ENCODE measurements at regions not wholly inside any gene's neighbourhood (a gene's known extent, or its start where the extent isn't known, plus 50 kb on each side); places are given as distances from the start of the nearest gene placed in this dataset.

DNA sequence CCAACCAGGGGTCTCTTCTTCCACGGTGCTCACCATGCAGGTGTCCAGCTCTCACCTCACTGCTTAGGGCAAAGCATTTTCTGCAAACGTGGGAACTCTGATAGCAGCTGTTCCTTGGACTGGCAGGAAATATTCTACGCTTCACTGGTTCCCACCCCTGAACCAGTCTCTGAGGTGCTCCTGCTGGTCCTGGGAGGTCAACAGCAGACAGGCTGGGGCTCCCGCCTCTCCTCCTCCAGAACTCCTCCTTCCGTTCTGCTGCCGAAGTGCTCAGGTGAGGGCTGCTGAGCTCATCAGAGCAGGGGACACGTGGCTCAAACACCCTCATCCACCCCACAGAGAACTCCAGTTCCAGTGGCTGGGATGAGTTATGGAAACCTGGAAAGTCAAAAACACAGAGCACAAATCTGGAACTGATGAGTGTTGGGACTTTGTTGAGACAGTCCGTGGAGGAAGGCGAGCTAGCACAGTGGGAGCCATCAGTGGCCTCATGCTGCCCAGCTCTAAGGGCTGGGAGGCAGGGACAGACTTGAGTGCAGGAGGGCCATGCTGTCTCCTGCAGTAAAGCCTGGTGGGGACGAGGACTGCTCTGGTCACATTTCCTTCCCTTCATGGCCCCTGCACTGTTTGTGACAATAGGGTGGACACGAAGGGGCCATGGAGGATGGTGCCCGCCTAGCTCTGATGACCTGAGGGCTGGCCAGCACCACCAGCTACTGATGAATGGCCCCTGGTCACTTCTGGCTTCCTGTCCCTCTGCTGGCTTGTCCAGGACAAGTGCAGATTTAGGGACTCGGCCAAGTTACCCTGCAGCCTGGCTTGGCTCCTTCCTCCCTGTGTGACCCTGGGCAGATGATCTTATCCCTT is 137.8 kb downstream of the KLF13 start:
- Histone ChIP-seq H4K20me1 (ENCODE audit: insufficient read depth, low read length) (no peaks in the 10 kb centered on the region), H3K4me2 (ENCODE audit: low read length) (no peak overlapping the region), H3K36me3 (ENCODE audit: insufficient read depth, low read length) (no peaks in the 10 kb centered on the region), H3K4me1 (ENCODE audit: insufficient read depth, low read length) (no peaks in the 10 kb centered on the region), H3K27ac (ENCODE audit: low read depth, low read length) (no peak overlapping the region), H3K9ac (ENCODE audit: low read length) (no peak overlapping the region), H3K79me2 (ENCODE audit: insufficient read depth, low read length) (no peaks in the 10 kb centered on the region), H3K27me3 (ENCODE audit: insufficient read depth, low read length) (peaks cover 6% of the 10 kb centered on the region), H3K9me3 (ENCODE audit: insufficient read depth, low read depth, low read length) (no peaks in the 10 kb centered on the region), H3K4me3 (ENCODE audit: insufficient read depth, low read depth, low read length) (no peak overlapping the region), H2AFZ (ENCODE audit: low read depth, low read length) (no peak overlapping the region)
- Mint-ChIP-seq H3K4me3 (ENCODE audit: unreplicated experiment) (no peak overlapping the region), H3K9me3 (ENCODE audit: unreplicated experiment) (peaks cover 5% of the 10 kb centered on the region), H3K27ac (ENCODE audit: unreplicated experiment) (no peak overlapping the region), H3K4me1 (ENCODE audit: low read depth, unreplicated experiment) (peaks cover 1% of the 10 kb centered on the region), H3K36me3 (ENCODE audit: low read depth, unreplicated experiment) (no peaks in the 10 kb centered on the region), H3K27me3 (ENCODE audit: low read depth, unreplicated experiment) (peaks cover 19% of the 10 kb centered on the region)
- TF ChIP-seq, protein P1, sequence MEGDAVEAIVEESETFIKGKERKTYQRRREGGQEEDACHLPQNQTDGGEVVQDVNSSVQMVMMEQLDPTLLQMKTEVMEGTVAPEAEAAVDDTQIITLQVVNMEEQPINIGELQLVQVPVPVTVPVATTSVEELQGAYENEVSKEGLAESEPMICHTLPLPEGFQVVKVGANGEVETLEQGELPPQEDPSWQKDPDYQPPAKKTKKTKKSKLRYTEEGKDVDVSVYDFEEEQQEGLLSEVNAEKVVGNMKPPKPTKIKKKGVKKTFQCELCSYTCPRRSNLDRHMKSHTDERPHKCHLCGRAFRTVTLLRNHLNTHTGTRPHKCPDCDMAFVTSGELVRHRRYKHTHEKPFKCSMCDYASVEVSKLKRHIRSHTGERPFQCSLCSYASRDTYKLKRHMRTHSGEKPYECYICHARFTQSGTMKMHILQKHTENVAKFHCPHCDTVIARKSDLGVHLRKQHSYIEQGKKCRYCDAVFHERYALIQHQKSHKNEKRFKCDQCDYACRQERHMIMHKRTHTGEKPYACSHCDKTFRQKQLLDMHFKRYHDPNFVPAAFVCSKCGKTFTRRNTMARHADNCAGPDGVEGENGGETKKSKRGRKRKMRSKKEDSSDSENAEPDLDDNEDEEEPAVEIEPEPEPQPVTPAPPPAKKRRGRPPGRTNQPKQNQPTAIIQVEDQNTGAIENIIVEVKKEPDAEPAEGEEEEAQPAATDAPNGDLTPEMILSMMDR (IDR thresholded peaks at IDR 0.05; ENCODE audit: insufficient read depth, low read depth, low read length) = no peak
- no peak for TF ChIP-seq EZH2 (IDR thresholded peaks at IDR 0.05; ENCODE audit: insufficient read depth, low read length)
- no peak for FAIRE-seq
- no peak for DNase-seq (ENCODE audit: low read depth)

DNA sequence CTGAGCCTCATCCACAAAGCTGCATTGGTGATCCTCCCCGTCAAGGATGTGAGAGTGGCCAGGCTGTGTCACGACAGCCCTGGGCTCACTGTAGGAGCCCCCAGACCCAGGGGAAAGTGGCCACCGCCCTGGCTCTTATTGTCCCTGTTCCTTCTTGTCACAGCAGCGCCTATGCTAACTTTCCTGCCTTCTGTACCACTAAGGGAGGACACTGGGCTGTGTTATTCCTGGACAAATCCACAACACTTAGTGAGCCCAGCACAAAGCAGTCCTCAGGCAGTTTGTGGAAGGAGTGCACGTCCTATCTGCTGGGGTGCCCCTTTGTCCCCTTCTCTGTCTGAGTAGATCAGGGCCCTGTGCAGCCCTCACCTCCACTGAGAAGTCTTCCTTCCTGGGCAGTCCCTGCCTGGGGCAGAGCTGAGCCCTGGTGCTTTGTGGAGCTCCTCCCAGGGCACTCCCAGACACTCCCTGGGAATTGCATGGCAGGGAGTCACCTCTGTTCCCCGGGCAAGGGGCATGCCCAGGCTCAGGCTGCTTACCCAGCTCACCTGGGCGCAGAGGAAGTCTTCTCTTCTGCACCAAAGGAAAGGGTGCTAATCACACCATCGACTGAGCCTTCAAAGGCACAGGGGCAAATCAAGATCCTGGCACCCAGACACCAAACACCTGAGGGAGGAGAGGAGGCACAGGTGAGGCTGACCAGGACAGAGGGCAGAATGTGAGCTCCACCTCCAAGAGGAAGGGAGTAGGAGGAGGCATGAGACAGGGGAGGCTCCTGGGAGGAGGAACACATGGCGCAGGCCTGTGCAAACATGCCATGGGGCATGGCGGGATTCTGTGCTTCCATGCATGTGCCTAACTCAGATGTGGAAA is 138.7 kb downstream of the KLF13 start:
- no peak overlapping the region for H3K4me2 ChIP-seq (ENCODE audit: low read length)
- no peak for DNase-seq (ENCODE audit: low read depth)
- no peak for TF ChIP-seq EZH2 (IDR thresholded peaks at IDR 0.05; ENCODE audit: insufficient read depth, low read length)
- TF ChIP-seq, protein P1 (IDR thresholded peaks at IDR 0.05; ENCODE audit: insufficient read depth, low read depth, low read length) = no peak
- peaks cover 6% of the 10 kb centered on the region for H3K27me3 ChIP-seq (ENCODE audit: insufficient read depth, low read length)
- H3K4me1 ChIP-seq (ENCODE audit: insufficient read depth, low read length) = no peaks in the 10 kb centered on the region
- no peak overlapping the region for H3K4me3 ChIP-seq (ENCODE audit: insufficient read depth, low read depth, low read length)
- no peaks in the 10 kb centered on the region for H3K79me2 ChIP-seq (ENCODE audit: insufficient read depth, low read length)
- FAIRE-seq = no peak
- no peaks in the 10 kb centered on the region for H3K36me3 ChIP-seq (ENCODE audit: insufficient read depth, low read length)
- Mint-ChIP-seq H3K4me3 (ENCODE audit: unreplicated experiment) (no peak overlapping the region), H3K27ac (ENCODE audit: unreplicated experiment) (no peak overlapping the region), H3K4me1 (ENCODE audit: low read depth, unreplicated experiment) (no peaks in the 10 kb centered on the region), H3K36me3 (ENCODE audit: low read depth, unreplicated experiment) (no peaks in the 10 kb centered on the region), H3K27me3 (ENCODE audit: low read depth, unreplicated experiment) (peaks cover 19% of the 10 kb centered on the region), H3K9me3 (ENCODE audit: unreplicated experiment) (peaks cover 5% of the 10 kb centered on the region)
- H3K9me3 ChIP-seq (ENCODE audit: insufficient read depth, low read depth, low read length) = no peaks in the 10 kb centered on the region
- no peak overlapping the region for H2AFZ ChIP-seq (ENCODE audit: low read depth, low read length)
- no peak overlapping the region for H3K9ac ChIP-seq (ENCODE audit: low read length)
- H4K20me1 ChIP-seq (ENCODE audit: insufficient read depth, low read length) = no peaks in the 10 kb centered on the region
- no peak overlapping the region for H3K27ac ChIP-seq (ENCODE audit: low read depth, low read length)
